IMR-90 (cell line): ENCODE measurements at regions not wholly inside any gene's neighbourhood (a gene's known extent, or its start where the extent isn't known, plus 50 kb on each side); places are given as distances from the start of the nearest gene placed in this dataset.

ENCODE experiments used
- ATAC-seq: fragments of 200-7000 bp; cut with Tn5 transposase; 2 replicates; pipeline ENCODE4 v1.9.1; 2020; ENCODE audit warnings: low read depth, mild to moderate bottlenecking, moderate library complexity
- BruUV-seq: library from RNA; stranded (reverse); fragments of 400-500 nt; replicated peaks from 2 replicates; lab custom pipeline; 2021; lab: Mats Ljungman, UMichigan
- CTCF ChIA-PET: fragments of 300-600 bp; formaldehyde crosslinking; extraction: SDS; loops from one replicate; lab custom pipeline; 2021; ENCODE audit warnings: antibody characterized with exemption; lab: Yijun Ruan, JAX
- POLR2A ChIA-PET: fragments of 300-600 bp; sonication (Branson Sonifier 250); formaldehyde crosslinking; loops from one replicate; lab custom pipeline; 2022; ENCODE audit warnings: antibody characterized with exemption; ENCODE audit not compliant: unreplicated experiment; lab: Charles Lee
- DNase-seq: peaks from one replicate; pipeline ENCODE4 v3.0.0; 2013
- H2AFZ ChIP-seq: replicated peaks from 2 replicates; pipeline ENCODE3; 2013; ENCODE audit warnings: low read length, mild to moderate bottlenecking; ENCODE audit not compliant: poor library complexity
- H2AK5ac ChIP-seq: 2 replicates; pipeline ENCODE4 v1.6.1; 2013; ENCODE audit warnings: low read depth, low read length, inconsistent platforms
- H2AK9ac ChIP-seq: replicated peaks from 2 replicates; pipeline ENCODE3; 2013; ENCODE audit warnings: mild to moderate bottlenecking, low read depth, low read length, moderate library complexity; ENCODE audit not compliant: poor library complexity
- H2BK120ac ChIP-seq: 2 replicates; pipeline ENCODE4 v1.6.1; 2013; ENCODE audit warnings: low read depth, low read length, inconsistent platforms
- H2BK15ac ChIP-seq: 3 replicates; pipeline ENCODE4 v1.6.1; 2013; ENCODE audit warnings: low read depth, low read length, inconsistent platforms
- H2BK20ac ChIP-seq: 2 replicates; pipeline ENCODE4 v1.6.1; 2013; ENCODE audit warnings: low read depth, mild to moderate bottlenecking, inconsistent platforms, low read length, moderate library complexity
- H2BK5ac ChIP-seq: 2 replicates; pipeline ENCODE4 v1.6.1; 2013; ENCODE audit warnings: mild to moderate bottlenecking, low read depth, low read length, inconsistent platforms; ENCODE audit not compliant: poor library complexity, severe bottlenecking
- H3K14ac ChIP-seq: replicated peaks from 2 replicates; pipeline ENCODE4 v1.6.1; 2013; ENCODE audit warnings: low read depth, low read length, inconsistent platforms
- H3K18ac ChIP-seq: 2 replicates; pipeline ENCODE4 v1.6.1; 2013; ENCODE audit warnings: low read depth, low read length, control low read depth
- H3K23ac ChIP-seq: 2 replicates; pipeline ENCODE4 v1.6.1; 2013; ENCODE audit warnings: low read depth, low read length, inconsistent platforms
- H3K27ac ChIP-seq: 2 replicates; pipeline ENCODE4 v1.5.1; 2013; ENCODE audit warnings: mild to moderate bottlenecking, control low read depth, low read length; ENCODE audit not compliant: insufficient read depth
- H3K27me3 ChIP-seq: 2 replicates; pipeline ENCODE4 v1.6.1; 2013; ENCODE audit warnings: low read length; ENCODE audit not compliant: control insufficient read depth, insufficient read depth
- H3K36me3 ChIP-seq: 2 replicates; pipeline ENCODE4 v1.6.1; 2013; ENCODE audit warnings: low read length, mixed read lengths; ENCODE audit not compliant: control insufficient read depth, insufficient read depth
- H3K4ac ChIP-seq: 2 replicates; pipeline ENCODE4 v1.6.1; 2013; ENCODE audit warnings: low read depth, low read length, inconsistent platforms
- H3K4me1 ChIP-seq: 2 replicates; pipeline ENCODE4 v1.6.1; 2013; ENCODE audit warnings: low read length, mixed read lengths; ENCODE audit not compliant: control insufficient read depth, insufficient read depth
- H3K4me2 ChIP-seq: 2 replicates; pipeline ENCODE4 v1.6.1; 2013; ENCODE audit warnings: low read depth, mild to moderate bottlenecking, control low read depth, low read length, moderate library complexity
- H3K4me3 ChIP-seq: 2 replicates; pipeline ENCODE4 v1.5.1; 2013; ENCODE audit warnings: low read depth, mild to moderate bottlenecking, control low read depth, low read length, moderate library complexity; ENCODE audit not compliant: insufficient read depth
- H3K56ac ChIP-seq: 2 replicates; pipeline ENCODE4 v1.6.1; 2013; ENCODE audit warnings: low read length, inconsistent platforms; ENCODE audit not compliant: insufficient read depth; ENCODE audit errors: extremely low read depth
- H3K79me1 ChIP-seq, 2 experiments: 2 replicates each; pipeline ENCODE4 v1.6.1; 2013; ENCODE audit warnings: low read length in 2 of 2, inconsistent platforms in 1 of 2, low read depth in 1 of 2
- H3K9ac ChIP-seq: 2 replicates; pipeline ENCODE4 v1.6.1; 2013; ENCODE audit warnings: low read depth, low read length, control low read depth
- H3K9me1 ChIP-seq: 2 replicates; pipeline ENCODE4 v1.6.1; 2013; ENCODE audit warnings: low read length, inconsistent platforms; ENCODE audit not compliant: insufficient read depth
- H3K9me3 ChIP-seq: 2 replicates; pipeline ENCODE4 v1.6.1; 2013; ENCODE audit warnings: low read length; ENCODE audit not compliant: control insufficient read depth, insufficient read depth
- H4K20me1 ChIP-seq: 2 replicates; pipeline ENCODE4 v1.6.1; 2013; ENCODE audit warnings: low read length, inconsistent platforms; ENCODE audit not compliant: insufficient read depth
- H4K5ac ChIP-seq: 2 replicates; pipeline ENCODE4 v1.6.1; 2013; ENCODE audit warnings: mild to moderate bottlenecking, low read depth, low read length, control low read depth
- H4K8ac ChIP-seq, 2 experiments: 2 replicates each; pipeline ENCODE4 v1.6.1; 2013; ENCODE audit warnings: low read depth in 2 of 2, low read length in 2 of 2, control low read depth in 1 of 2, inconsistent platforms in 1 of 2
- H4K91ac ChIP-seq: 2 replicates; pipeline ENCODE4 v1.6.1; 2013; ENCODE audit warnings: low read depth, low read length, inconsistent platforms; ENCODE audit not compliant: insufficient read depth
- CHD1 ChIP-seq: IDR thresholded peaks from 2 replicates; pipeline ENCODE4 v1.6.1; 2012; ENCODE audit warnings: low read depth, low read length, improper control_type of control experiment
- RAD21 ChIP-seq: IDR thresholded peaks from 2 replicates; pipeline ENCODE4 v1.6.1; 2012; ENCODE audit warnings: low read length, improper control_type of control experiment
- RCOR1 ChIP-seq: IDR thresholded peaks from 2 replicates; pipeline ENCODE4 v1.6.1; 2012; ENCODE audit warnings: mild to moderate bottlenecking, low read length, improper control_type of control experiment; ENCODE audit not compliant: insufficient replicate concordance
- WGBS, 2 experiments: methylation state at CpG; one replicate each; pipeline versions ENCODE4 v1.1.5 to v1.1.7; 2013; ENCODE audit warnings: missing lambda C conversion rate in 2 of 2; ENCODE audit not compliant: insufficient read length in 1 of 2; ENCODE audit errors: extremely low coverage in 2 of 2; 5-methylcytosine and 5-hydroxymethylcytosine counted together
- dilution Hi-C: fragments of 300-500 bp; cut with HindIII; formaldehyde crosslinking; loops from one replicate; pipeline ENCODE4 v1.14.3; 2018; ENCODE audit warnings: low sequenced_read_pairs; ENCODE audit not compliant: unreplicated experiment
- in situ Hi-C: fragments of 300-500 bp; cut with MboI; formaldehyde crosslinking; loops from 3 replicates; pipeline ENCODE4 v1.14.3; 2019; ENCODE audit warnings: low sequenced_read_pairs, inconsistent platforms, mixed read lengths
- intact Hi-C: fragments of 100-400 bp; cut with micrococcal nuclease; formaldehyde crosslinking; loops from 2 replicates; pipeline ENCODE4 v1.10.0; 2022

DNA sequence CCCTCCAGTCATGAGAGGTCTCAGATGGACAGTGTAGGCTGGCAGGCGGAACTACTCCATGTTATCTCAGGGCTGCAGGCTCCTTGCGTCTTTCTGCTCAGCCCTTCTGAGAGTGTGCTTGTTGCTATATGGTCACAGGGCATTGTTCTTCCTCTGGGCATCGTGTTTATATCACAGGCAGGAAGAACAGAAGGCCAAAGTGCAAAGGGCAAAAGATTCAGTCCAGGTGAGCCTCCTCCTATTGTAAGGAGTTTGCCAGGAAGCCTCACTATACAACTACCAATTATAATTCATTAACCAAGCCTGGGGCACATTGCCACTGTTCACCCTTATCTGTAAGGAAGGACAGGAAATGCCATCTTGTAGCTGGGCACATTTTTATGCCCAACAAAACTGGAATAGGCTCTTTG, 195.5 kb upstream of the KITLG start:
- in situ Hi-C loops (no loop called here), intact Hi-C loops (no loop called here), dilution Hi-C loops (no loop called here)
- Histone ChIP-seq H3K4me1 (no peaks in the 10 kb centered on the region), H3K27me3 (no peaks in the 10 kb centered on the region), H3K4me3 (no peak overlapping the region), H4K8ac (no peak overlapping the region), H2BK20ac (no peak overlapping the region), H3K4ac (no peak overlapping the region), H3K9ac (no peak overlapping the region), H3K14ac (no peak overlapping the region), H4K5ac (no peak overlapping the region), H2BK120ac (no peak overlapping the region), H3K27ac (no peak overlapping the region), H2AK5ac (no peak overlapping the region), H3K56ac (no peak overlapping the region), H4K20me1 (no peaks in the 10 kb centered on the region), H3K79me1 (no peaks in the 10 kb centered on the region), H3K23ac (no peak overlapping the region), H2BK15ac (no peak overlapping the region), H3K36me3 (no peaks in the 10 kb centered on the region), H3K18ac (no peak overlapping the region), H2BK5ac (no peak overlapping the region), H4K91ac (no peak overlapping the region), H2AFZ (no peak overlapping the region), H3K9me1 (no peaks in the 10 kb centered on the region), H3K9me3 (no peaks in the 10 kb centered on the region), H3K4me2 (no peak overlapping the region), H2AK9ac (no peak overlapping the region)
- WGBS, 2 experiments = no CpG with 5 or more reads among the region's 3 CpGs
- DNase-seq = no peak
- POLR2A ChIA-PET = no interaction called here
- TF ChIP-seq RCOR1 (no peak), RAD21 (no peak), CHD1 (no peak)
- CTCF ChIA-PET = no interaction called here
- no peak for ATAC-seq
- BruUV-seq = no TSS peak
